ENCODE measurements at regions not wholly inside any gene's neighbourhood (a gene's known extent, or its start where the extent isn't known, plus 50 kb on each side); places are given as distances from the start of the nearest gene placed in this dataset.

DNA sequence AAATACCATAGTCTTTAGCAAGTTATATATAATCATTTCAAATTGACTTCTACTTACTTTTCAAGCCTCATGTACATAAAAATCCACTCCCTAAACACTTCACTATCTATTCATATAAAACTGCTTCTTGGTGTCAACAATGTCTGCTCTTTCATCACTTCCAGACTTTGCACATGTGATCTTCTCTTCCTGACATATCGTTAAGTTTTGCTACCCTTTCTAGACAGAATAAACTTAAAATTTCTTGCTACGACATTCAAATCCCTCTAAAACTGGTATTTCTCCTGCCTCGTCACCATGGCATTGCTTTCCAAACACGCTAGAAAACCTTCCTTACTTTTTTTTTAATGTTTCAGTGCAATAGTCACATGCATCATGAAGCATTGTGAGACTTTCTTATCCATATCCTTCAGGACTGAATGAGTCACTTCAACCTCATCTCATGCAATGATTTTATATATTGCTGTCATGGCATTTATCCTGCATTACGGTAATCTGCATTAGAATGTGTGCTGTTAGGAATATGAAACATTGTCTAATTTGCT lies 122.8 kb downstream of the GMNC start:
- Mint-ChIP-seq H3K4me1 (ENCODE audit: low read depth) (no peaks in the 10 kb centered on the region), H3K4me3 (ENCODE audit: unreplicated experiment) (no peak overlapping the region), H3K27me3 (ENCODE audit: low read depth) (peaks cover 15% of the 10 kb centered on the region), H3K36me3 (ENCODE audit: low read depth) (no peaks in the 10 kb centered on the region), H3K27ac (ENCODE audit: unreplicated experiment) (no peak overlapping the region), H3K9me3 (ENCODE audit: low read depth) (no peaks in the 10 kb centered on the region)
- TF ChIP-seq, protein P1, sequence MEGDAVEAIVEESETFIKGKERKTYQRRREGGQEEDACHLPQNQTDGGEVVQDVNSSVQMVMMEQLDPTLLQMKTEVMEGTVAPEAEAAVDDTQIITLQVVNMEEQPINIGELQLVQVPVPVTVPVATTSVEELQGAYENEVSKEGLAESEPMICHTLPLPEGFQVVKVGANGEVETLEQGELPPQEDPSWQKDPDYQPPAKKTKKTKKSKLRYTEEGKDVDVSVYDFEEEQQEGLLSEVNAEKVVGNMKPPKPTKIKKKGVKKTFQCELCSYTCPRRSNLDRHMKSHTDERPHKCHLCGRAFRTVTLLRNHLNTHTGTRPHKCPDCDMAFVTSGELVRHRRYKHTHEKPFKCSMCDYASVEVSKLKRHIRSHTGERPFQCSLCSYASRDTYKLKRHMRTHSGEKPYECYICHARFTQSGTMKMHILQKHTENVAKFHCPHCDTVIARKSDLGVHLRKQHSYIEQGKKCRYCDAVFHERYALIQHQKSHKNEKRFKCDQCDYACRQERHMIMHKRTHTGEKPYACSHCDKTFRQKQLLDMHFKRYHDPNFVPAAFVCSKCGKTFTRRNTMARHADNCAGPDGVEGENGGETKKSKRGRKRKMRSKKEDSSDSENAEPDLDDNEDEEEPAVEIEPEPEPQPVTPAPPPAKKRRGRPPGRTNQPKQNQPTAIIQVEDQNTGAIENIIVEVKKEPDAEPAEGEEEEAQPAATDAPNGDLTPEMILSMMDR (IDR thresholded peaks at IDR 0.05) = no peak
- no peak for DNase-seq (ENCODE audit: low spot score)

DNA sequence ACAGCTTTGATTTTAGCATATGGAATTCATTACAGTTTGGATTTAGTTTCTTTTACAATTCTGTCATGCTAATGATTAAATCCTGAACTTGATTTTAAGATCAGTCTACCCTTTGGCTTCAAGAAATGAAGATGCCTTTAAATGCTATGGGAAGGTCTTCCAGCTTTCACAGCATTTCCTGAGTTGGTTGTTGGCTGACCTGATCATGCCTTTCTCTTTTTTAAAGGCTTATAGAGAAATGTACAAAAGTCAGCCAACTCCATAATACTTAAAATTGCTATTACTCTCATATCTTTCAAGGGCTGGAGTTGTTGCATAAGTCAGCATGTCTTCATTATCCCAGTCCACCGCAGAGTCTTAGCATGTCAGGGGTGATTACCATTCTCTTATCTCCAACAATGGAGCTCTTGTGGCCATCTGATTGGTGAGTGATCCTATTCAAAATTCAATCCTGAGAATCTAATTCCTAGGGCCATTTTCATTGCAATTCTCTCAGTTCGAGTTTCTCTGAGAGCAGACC lies 123.8 kb downstream of the GMNC start:
- Mint-ChIP-seq H3K4me3 (ENCODE audit: unreplicated experiment) (no peak overlapping the region), H3K27ac (ENCODE audit: unreplicated experiment) (no peak overlapping the region), H3K4me1 (ENCODE audit: low read depth) (no peaks in the 10 kb centered on the region), H3K9me3 (ENCODE audit: low read depth) (no peaks in the 10 kb centered on the region), H3K36me3 (ENCODE audit: low read depth) (no peaks in the 10 kb centered on the region), H3K27me3 (ENCODE audit: low read depth) (peaks cover 15% of the 10 kb centered on the region)
- no peak for DNase-seq (ENCODE audit: low spot score)
- TF ChIP-seq, protein P1 (IDR thresholded peaks at IDR 0.05) = no peak

DNA sequence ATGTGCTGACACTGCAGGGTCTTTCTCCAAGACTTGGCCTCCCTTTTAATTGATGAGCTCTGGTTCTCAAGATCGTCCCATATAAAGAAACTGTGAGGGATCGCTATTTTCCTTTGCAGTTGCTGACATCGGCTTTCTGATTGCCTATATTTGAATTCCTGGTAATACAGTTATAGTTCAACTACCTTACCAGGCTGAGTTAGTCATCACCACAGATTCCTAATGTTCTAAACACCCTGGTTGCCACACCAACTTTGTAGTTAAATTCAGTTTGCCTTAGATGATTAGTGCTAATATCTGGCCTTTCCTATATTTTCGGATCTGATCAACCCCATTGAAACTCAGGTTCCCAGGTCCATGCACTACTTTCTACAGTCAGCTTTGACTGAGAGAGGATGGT lies 125.0 kb downstream of the GMNC start:
- H3K27me3 Mint-ChIP-seq (ENCODE audit: low read depth) = peaks cover 15% of the 10 kb centered on the region
- no peaks in the 10 kb centered on the region for H3K36me3 Mint-ChIP-seq (ENCODE audit: low read depth)
- H3K4me3 Mint-ChIP-seq (ENCODE audit: unreplicated experiment) = no peak overlapping the region
- DNase-seq (ENCODE audit: low spot score) = no peak
- no peak overlapping the region for H3K27ac Mint-ChIP-seq (ENCODE audit: unreplicated experiment)
- no peaks in the 10 kb centered on the region for H3K4me1 Mint-ChIP-seq (ENCODE audit: low read depth)
- TF ChIP-seq, protein P1 (IDR thresholded peaks at IDR 0.05) = no peak
- H3K9me3 Mint-ChIP-seq (ENCODE audit: low read depth) = no peaks in the 10 kb centered on the region

DNA sequence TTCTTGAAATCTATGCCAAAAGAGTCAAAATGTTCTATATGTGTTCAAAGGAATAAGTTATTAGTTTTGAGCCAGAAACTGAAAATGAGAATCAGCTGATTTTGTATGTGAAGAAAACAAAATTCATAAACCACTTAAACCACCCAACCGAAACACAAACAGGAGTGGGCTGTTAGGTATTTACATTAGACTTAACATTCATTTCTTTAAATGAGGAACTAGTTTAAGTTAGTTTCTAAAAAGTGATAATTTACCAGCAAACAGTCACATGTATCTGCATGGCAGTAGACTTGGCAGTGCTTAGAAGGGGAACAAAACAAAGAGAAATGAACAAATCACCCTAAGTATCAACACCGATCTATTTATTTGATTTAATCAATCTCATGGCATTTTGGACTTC lies 128.0 kb downstream of the GMNC start:
- no peaks in the 10 kb centered on the region for H3K4me1 Mint-ChIP-seq (ENCODE audit: low read depth)
- H3K4me3 Mint-ChIP-seq (ENCODE audit: unreplicated experiment) = no peak overlapping the region
- TF ChIP-seq, protein P1 (IDR thresholded peaks at IDR 0.05) = no peak
- DNase-seq (ENCODE audit: low spot score) = no peak
- no peak overlapping the region for H3K27ac Mint-ChIP-seq (ENCODE audit: unreplicated experiment)
- H3K36me3 Mint-ChIP-seq (ENCODE audit: low read depth) = no peaks in the 10 kb centered on the region
- H3K27me3 Mint-ChIP-seq (ENCODE audit: low read depth) = peaks cover 5% of the 10 kb centered on the region
- no peaks in the 10 kb centered on the region for H3K9me3 Mint-ChIP-seq (ENCODE audit: low read depth)

DNA sequence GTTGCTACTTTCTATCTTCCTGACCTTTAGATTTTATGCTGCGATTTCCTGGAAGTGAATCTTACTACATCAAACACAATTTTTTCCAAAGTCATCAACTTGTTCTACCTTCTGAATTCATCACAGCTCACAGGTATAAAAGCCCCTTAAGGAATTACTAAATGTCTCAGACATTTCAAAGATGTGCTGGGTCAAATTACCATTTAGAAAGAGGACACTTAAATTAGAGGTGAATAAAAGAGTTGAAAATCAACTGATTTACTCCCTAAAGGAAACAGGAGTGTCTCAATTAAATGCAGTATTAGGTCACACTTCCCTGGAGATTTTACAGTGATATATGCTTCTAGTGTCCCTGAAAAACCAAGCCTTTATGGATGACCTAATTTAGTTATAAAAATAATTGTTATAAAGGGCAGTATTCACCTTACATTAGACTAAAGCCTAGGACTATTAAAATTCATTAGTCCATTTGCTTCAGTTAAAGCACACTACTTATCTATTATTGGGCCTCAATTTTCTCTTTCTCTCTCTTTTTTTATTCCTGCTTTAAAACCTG lies 128.8 kb downstream of the GMNC start:
- Mint-ChIP-seq H3K27me3 (ENCODE audit: low read depth) (peaks cover 5% of the 10 kb centered on the region), H3K36me3 (ENCODE audit: low read depth) (no peaks in the 10 kb centered on the region), H3K4me3 (ENCODE audit: unreplicated experiment) (no peak overlapping the region), H3K9me3 (ENCODE audit: low read depth) (no peaks in the 10 kb centered on the region), H3K27ac (ENCODE audit: unreplicated experiment) (no peak overlapping the region), H3K4me1 (ENCODE audit: low read depth) (no peaks in the 10 kb centered on the region)
- TF ChIP-seq, protein P1 (IDR thresholded peaks at IDR 0.05) = no peak
- no peak for DNase-seq (ENCODE audit: low spot score)
